ENCODE measurements at regions not wholly inside any gene's neighbourhood (a gene's known extent, or its start where the extent isn't known, plus 50 kb on each side); places are given as distances from the start of the nearest gene placed in this dataset.

GRCh38 chr10:117876210-117876609, 170.5 kb downstream of the RAB11FIP2 start:
- no peak for DNase-seq (ENCODE audit: low spot score)
- TF ChIP-seq, protein P1, sequence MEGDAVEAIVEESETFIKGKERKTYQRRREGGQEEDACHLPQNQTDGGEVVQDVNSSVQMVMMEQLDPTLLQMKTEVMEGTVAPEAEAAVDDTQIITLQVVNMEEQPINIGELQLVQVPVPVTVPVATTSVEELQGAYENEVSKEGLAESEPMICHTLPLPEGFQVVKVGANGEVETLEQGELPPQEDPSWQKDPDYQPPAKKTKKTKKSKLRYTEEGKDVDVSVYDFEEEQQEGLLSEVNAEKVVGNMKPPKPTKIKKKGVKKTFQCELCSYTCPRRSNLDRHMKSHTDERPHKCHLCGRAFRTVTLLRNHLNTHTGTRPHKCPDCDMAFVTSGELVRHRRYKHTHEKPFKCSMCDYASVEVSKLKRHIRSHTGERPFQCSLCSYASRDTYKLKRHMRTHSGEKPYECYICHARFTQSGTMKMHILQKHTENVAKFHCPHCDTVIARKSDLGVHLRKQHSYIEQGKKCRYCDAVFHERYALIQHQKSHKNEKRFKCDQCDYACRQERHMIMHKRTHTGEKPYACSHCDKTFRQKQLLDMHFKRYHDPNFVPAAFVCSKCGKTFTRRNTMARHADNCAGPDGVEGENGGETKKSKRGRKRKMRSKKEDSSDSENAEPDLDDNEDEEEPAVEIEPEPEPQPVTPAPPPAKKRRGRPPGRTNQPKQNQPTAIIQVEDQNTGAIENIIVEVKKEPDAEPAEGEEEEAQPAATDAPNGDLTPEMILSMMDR (IDR thresholded peaks at IDR 0.05), result no peak
- H3K4me3 ChIP-seq, result no peak overlapping the region
- H3K27ac ChIP-seq, result no peak overlapping the region

GRCh38 chr10:117878626-117879025, 168.1 kb downstream of the RAB11FIP2 start:
- H3K27ac ChIP-seq, result no peak overlapping the region
- TF ChIP-seq, protein P1 (IDR thresholded peaks at IDR 0.05), result no peak
- H3K4me3 ChIP-seq, result no peak overlapping the region
- DNase-seq (ENCODE audit: low spot score), result no peak

GRCh38 chr10:117884093-117884492, 162.6 kb downstream of the RAB11FIP2 start:
- no peak overlapping the region for H3K4me3 ChIP-seq
- no peak for DNase-seq (ENCODE audit: low spot score)
- no peak overlapping the region for H3K27ac ChIP-seq
- TF ChIP-seq, protein P1 (IDR thresholded peaks at IDR 0.05), result no peak

DNA sequence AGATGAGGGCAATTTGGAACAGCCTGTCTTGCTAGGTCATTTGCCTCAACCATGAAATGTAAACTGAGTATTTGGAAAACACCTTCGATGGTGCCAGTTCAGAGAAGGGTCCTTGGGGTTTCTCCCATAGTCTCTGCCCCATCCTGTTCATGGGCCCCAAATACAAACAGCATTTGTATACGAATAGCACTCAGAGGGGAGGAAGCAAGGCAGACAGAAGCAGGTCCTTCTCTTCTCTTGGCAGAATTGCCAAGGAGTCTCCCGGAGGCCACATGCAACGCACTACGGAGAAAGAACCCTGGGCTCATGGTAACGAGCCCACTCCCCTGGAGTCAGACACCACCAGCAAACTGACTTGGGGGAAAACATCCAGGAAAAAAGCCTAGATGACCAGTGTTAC, 162.1 kb downstream of the RAB11FIP2 start:
- TF ChIP-seq, protein P1 (IDR thresholded peaks at IDR 0.05), result no peak

GRCh38 chr10:117885206-117885829, 161.4 kb downstream of the RAB11FIP2 start:
- DNase-seq (ENCODE audit: low spot score), result no peak
- no peak overlapping the region for H3K27ac ChIP-seq
- TF ChIP-seq, protein P1 (IDR thresholded peaks at IDR 0.05), result no peak
- no peak overlapping the region for H3K4me3 ChIP-seq

More for the DNA sequence above, 162.1 kb downstream of the RAB11FIP2 start:
- DNase-seq (ENCODE audit: low spot score), result no peak
- Histone ChIP-seq H3K27ac (no peak overlapping the region), H3K4me3 (no peak overlapping the region)

GRCh38 chr10:117886766-117887165, 160.0 kb downstream of the RAB11FIP2 start:
- H3K27ac ChIP-seq, result no peak overlapping the region
- TF ChIP-seq, protein P1 (IDR thresholded peaks at IDR 0.05), result no peak
- DNase-seq (ENCODE audit: low spot score), result no peak
- no peak overlapping the region for H3K4me3 ChIP-seq

DNA sequence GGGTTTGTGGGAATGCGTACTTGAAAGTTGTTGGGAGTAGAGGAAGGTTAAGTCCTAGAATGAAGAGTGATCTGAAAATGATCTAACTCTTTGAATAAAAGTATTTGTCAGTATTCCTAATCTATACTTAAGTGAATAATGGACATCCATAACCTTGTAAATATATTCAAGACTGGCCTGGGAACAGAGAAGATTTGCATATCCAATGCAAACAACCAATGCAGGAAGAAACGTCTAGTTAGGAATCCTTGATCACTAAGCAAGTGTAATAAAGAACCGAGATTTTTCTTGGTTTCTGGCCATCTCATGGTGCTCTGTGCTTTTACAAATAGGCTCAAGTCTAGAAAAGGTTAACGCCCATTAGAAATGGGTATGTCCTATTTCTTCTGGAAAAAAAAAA, 157.1 kb downstream of the RAB11FIP2 start:
- Histone ChIP-seq H3K4me3 (no peak overlapping the region), H3K27ac (no peak overlapping the region)
- no peak for DNase-seq (ENCODE audit: low spot score)
- TF ChIP-seq, protein P1 (IDR thresholded peaks at IDR 0.05), result no peak

Data from coronary artery (tissue), 2 donors.